Psoas muscle (tissue), 7 donors: ENCODE measurements at regions not wholly inside any gene's neighbourhood (a gene's known extent, or its start where the extent isn't known, plus 50 kb on each side); places are given as distances from the start of the nearest gene placed in this dataset.

Experiments
- ATAC-seq, 4 donors: fragments of 200-7000 bp; cut with Tn5 transposase; one replicate each; pipeline ENCODE4 v1.9.1; 2020; ENCODE audit warnings: moderate library complexity in 3 of 4, mild to moderate bottlenecking in 2 of 4
- DNase-seq, 2 donors: peaks; one replicate each; pipeline ENCODE4 v3.0.0-alpha.2; 2020
- H3K27ac ChIP-seq: fragments of 200-600 bp; one replicate; pipeline ENCODE4 v1.8.0; 2022
- H3K27me3 ChIP-seq, 3 donors: fragments of 200-600 bp in 1 of 3; one replicate each; pipeline versions ENCODE4 v1.6.1 to v1.8.0; 2013 to 2022; ENCODE audit warnings: low read length in 2 of 3, mild to moderate bottlenecking in 2 of 3, moderate library complexity in 1 of 3; ENCODE audit not compliant: insufficient read depth in 3 of 3
- H3K36me3 ChIP-seq, 2 donors: fragments of 200-600 bp in 1 of 2; one replicate each; pipeline versions ENCODE4 v1.6.1 to v1.8.0; 2013 to 2022; ENCODE audit warnings: low read depth in 1 of 2, mild to moderate bottlenecking in 1 of 2, moderate library complexity in 1 of 2; ENCODE audit not compliant: insufficient read depth in 1 of 2
- H3K4me1 ChIP-seq: fragments of 200-600 bp; one replicate; pipeline ENCODE4 v1.8.0; 2022
- H3K4me3 ChIP-seq: fragments of 200-600 bp; one replicate; pipeline ENCODE4 v1.8.0; 2022; ENCODE audit warnings: mild to moderate bottlenecking
- H3K9me3 ChIP-seq: fragments of 200-600 bp; one replicate; pipeline ENCODE4 v1.8.0; 2022
- CTCF ChIP-seq: fragments of 200-600 bp; IDR thresholded peaks from one replicate; pipeline ENCODE4 v1.8.0; 2022; ENCODE audit warnings: antibody characterized with exemption
- WGBS, 3 donors: extraction: QIAGEN DNeasy Blood & Tissue Kit; methylation state at CpG; one replicate each; pipeline versions ENCODE4 v1.1.6 to v1.1.7; 2013; 5-methylcytosine and 5-hydroxymethylcytosine counted together
- intact Hi-C, 2 donors: fragments of 100-400 bp; cut with DNase I; formaldehyde crosslinking; loops; one replicate each; pipeline versions ENCODE4 v1.11.0 to v1.14.2; 2022
- donor health status: healthy with polysubstance abuse.
- donor health status: DM: no; HTN: no; CAD: no; lungs with moderate emphysema.
- donor health status: Bipolar disorder and iron deficiency.
- donor health status: healthy.
- donor health status: DM: yes; HTN: yes; CAD: no.
- donor health status: DM: no; HTN: no; CAD: no.
- donor health status: DM: yes; HTN: yes; CAD: no.

GRCh38 chr2:120476141-120476540, 130.2 kb downstream of the INHBB start:
- Histone ChIP-seq H3K4me3 (no peak overlapping the region), H3K4me1 (peaks cover 6% of the 10 kb centered on the region), H3K27ac (no peak overlapping the region), H3K27me3 (no peaks in the 10 kb centered on the region), H3K36me3 (no peaks in the 10 kb centered on the region), H3K9me3 (peaks cover 5% of the 10 kb centered on the region)
- TF ChIP-seq CTCF: no peak
- no peak for DNase-seq
- 73 to 94% (median 91%) methylated on average over 7 of the region's 7 CpGs for WGBS, 3 donors
- ATAC-seq: no peak
- intact Hi-C loops: loop anchor here in 1 of 2 donors (10.0 kb wide), 1 partner anchor 59 kb away; no protein-coding TSS in a partner anchor

GRCh38 chr2:120477198-120477597, 131.3 kb downstream of the INHBB start:
- intact Hi-C loops: loop anchor here in 1 of 2 donors (10.0 kb wide), 1 partner anchor 58 kb away; no protein-coding TSS in a partner anchor
- DNase-seq (no peak), ATAC-seq (no peak)
- no peak for TF ChIP-seq CTCF
- H3K27ac ChIP-seq: no peak overlapping the region
- H3K36me3 ChIP-seq: no peaks in the 10 kb centered on the region
- no peak overlapping the region for H3K4me3 ChIP-seq
- no peaks in the 10 kb centered on the region for H3K27me3 ChIP-seq
- H3K9me3 ChIP-seq: no peaks in the 10 kb centered on the region
- no peaks in the 10 kb centered on the region for H3K4me1 ChIP-seq
- WGBS, 3 donors: 79 to 87% (median 83%) methylated on average over 3 of the region's 3 CpGs

- Histone ChIP-seq H3K4me3 (no peak overlapping the region), H3K27ac (no peak overlapping the region), H3K36me3 (no peaks in the 10 kb centered on the region), H3K27me3 (no peaks in the 10 kb centered on the region), H3K9me3 (no peaks in the 10 kb centered on the region), H3K4me1 (no peaks in the 10 kb centered on the region)
- 64 to 85% (median 76%) methylated on average over 6 of the region's 6 CpGs for WGBS, 3 donors
- intact Hi-C loops: loop anchor here in 1 of 2 donors (10.0 kb wide), 1 partner anchor 57 kb away; no protein-coding TSS in a partner anchor
- ATAC-seq (no peak), DNase-seq (no peak)
- no peak for TF ChIP-seq CTCF
Observed at GRCh38 chr2:120477831-120478481, 132.0 kb downstream of the INHBB start.

GRCh38 chr2:120480346-120480902, 134.5 kb downstream of the INHBB start:
- DNase-seq: no peak

More at GRCh38 chr2:120480346-120480902, 134.5 kb downstream of the INHBB start:
- no peaks in the 10 kb centered on the region for H3K27me3 ChIP-seq
- 68 to 70% (median 70%) methylated on average over 9 of the region's 9 CpGs for WGBS, 3 donors
- no peaks in the 10 kb centered on the region for H3K4me1 ChIP-seq
- intact Hi-C loops: no loop called here
- H3K4me3 ChIP-seq: no peak overlapping the region
- no peak for TF ChIP-seq CTCF
- no peak overlapping the region for H3K27ac ChIP-seq
- H3K36me3 ChIP-seq: no peaks in the 10 kb centered on the region
- no peaks in the 10 kb centered on the region for H3K9me3 ChIP-seq
- no peak for ATAC-seq
